Chondrocyte (in vitro differentiated cells): ENCODE measurements at regions not wholly inside any gene's neighbourhood (a gene's known extent, or its start where the extent isn't known, plus 50 kb on each side); places are given as distances from the start of the nearest gene placed in this dataset.

Source experiments
- DNase-seq: peaks from one replicate; pipeline ENCODE4 v3.0.0; 2021; ENCODE audit warnings: mixed read lengths, low spot score
- H3K27ac Mint-ChIP-seq: one replicate; pipeline ENCODE4 v1.8.0; 2021; ENCODE audit warnings: mild to moderate bottlenecking, moderate library complexity, mixed read lengths; ENCODE audit not compliant: unreplicated experiment
- H3K27me3 Mint-ChIP-seq: 2 replicates; pipeline ENCODE4 v1.8.0; 2021; ENCODE audit warnings: low read depth, mixed read lengths
- H3K36me3 Mint-ChIP-seq: 2 replicates; pipeline ENCODE4 v1.8.0; 2021; ENCODE audit warnings: low read depth, mixed read lengths
- H3K4me1 Mint-ChIP-seq: 2 replicates; pipeline ENCODE4 v1.8.0; 2021; ENCODE audit warnings: low read depth, mild to moderate bottlenecking, mixed read lengths
- H3K4me3 Mint-ChIP-seq: one replicate; pipeline ENCODE4 v1.8.0; 2021; ENCODE audit warnings: mild to moderate bottlenecking, moderate library complexity, mixed read lengths; ENCODE audit not compliant: unreplicated experiment
- H3K9me3 Mint-ChIP-seq: 2 replicates; pipeline ENCODE4 v1.8.0; 2021; ENCODE audit warnings: low read depth, mixed read lengths
- TF ChIP-seq, protein P1 (sequence below): fragments of 200-600 bp; sonication (generic); IDR thresholded peaks from 2 replicates; pipeline ENCODE4 v1.5.0; 2021; ENCODE audit warnings: antibody characterized with exemption, mild to moderate bottlenecking, moderate library complexity

DNA sequence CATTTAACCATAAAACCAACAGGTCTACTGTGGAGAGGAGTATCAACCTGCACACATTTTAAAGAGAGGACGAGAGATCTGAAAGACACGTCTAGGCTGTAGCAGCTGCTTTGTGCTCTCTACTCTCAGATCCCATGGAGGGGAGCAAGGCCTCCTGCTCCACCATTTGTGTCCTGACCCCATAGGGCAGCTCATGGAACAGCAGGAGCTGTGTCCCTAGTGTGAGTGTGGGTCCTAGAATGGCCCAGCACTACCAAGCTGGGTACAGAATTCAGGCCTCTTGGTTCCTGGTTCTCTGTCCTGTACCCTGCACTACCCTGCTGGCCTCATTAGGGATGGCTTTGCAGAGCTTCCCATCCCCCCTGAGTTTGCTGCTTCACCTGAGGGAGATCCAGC lies 76.5 kb downstream of the DHCR7 start:
- no peaks in the 10 kb centered on the region for H3K36me3 Mint-ChIP-seq
- TF ChIP-seq, protein P1, sequence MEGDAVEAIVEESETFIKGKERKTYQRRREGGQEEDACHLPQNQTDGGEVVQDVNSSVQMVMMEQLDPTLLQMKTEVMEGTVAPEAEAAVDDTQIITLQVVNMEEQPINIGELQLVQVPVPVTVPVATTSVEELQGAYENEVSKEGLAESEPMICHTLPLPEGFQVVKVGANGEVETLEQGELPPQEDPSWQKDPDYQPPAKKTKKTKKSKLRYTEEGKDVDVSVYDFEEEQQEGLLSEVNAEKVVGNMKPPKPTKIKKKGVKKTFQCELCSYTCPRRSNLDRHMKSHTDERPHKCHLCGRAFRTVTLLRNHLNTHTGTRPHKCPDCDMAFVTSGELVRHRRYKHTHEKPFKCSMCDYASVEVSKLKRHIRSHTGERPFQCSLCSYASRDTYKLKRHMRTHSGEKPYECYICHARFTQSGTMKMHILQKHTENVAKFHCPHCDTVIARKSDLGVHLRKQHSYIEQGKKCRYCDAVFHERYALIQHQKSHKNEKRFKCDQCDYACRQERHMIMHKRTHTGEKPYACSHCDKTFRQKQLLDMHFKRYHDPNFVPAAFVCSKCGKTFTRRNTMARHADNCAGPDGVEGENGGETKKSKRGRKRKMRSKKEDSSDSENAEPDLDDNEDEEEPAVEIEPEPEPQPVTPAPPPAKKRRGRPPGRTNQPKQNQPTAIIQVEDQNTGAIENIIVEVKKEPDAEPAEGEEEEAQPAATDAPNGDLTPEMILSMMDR: no peak
- no peak overlapping the region for H3K4me3 Mint-ChIP-seq
- peaks cover 49% of the 10 kb centered on the region for H3K27me3 Mint-ChIP-seq
- no peaks in the 10 kb centered on the region for H3K9me3 Mint-ChIP-seq
- H3K27ac Mint-ChIP-seq: no peak overlapping the region
- H3K4me1 Mint-ChIP-seq: no peaks in the 10 kb centered on the region
- no peak for DNase-seq

DNA sequence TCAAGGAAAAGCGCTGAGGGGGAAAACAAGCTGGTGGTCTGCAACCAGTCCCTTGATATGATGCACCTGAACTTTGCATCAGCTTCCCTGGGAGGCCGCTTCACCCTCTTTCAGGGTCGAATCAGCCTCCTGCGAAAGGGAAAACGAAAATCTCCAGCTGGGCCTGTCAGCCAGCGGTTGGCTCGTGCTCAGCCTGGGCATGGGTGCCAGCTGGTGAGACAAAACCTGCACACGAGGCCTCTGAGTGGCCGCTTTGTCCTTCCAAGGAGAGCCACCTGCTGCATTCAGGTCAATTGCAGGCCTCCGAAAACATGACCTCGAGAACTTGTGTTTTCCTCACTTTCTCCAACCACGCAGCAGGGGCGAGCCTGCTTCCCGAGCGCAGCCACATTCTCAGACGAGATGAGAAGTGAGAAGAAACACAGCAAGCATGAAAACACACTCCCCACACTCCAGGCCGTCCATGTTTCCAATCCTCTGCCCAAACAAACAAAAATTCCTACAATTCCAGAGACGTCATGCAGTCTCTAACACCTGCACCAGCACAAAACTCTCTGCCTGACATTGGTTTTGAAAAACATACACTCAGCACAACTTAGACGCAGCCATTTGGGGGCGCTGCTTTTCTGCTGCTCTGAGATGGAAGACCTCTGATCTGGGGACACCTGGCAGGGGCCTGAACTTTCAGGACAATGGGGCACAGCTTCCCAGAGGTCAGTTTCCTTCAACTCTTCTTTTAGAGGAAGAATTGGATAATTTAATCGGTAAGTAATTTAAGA lies 77.1 kb downstream of the DHCR7 start:
- Mint-ChIP-seq H3K27ac (no peak overlapping the region), H3K4me3 (no peak overlapping the region)
- no peak for DNase-seq

DNA sequence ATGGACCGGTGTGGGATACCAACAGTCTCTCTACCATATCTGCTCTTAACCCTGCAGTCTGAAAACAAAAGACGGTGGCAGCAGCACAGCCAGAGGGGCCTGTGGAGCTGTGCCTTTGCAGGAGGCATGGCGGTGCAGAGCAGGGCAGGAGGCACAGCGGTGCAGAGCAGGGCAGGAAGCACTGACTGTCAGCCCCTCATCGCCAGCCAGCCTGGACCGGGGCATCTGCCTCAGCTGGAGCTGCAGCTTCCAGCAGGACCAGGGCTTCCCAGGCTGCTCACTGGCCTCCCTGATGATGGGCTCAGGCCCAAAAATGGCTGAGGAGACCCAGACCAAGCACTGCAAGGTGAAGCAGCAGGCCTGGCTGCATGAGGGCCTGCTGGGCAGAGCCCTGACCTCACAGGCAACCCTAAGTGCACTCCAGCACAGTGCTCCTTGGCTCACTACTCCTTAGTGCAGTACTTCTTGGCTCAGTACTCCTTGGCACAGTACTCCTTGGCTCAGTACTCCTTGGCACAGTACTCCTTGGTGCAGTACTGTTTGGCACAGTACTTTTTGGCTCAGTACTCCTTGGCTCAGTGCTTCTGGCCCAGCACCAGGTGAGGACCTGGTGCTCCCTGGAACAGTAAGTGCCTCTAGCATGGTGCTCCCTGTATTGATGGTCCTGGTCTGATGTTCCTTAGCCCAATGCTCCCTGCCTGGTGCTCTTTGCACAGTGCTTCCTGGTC lies 78.0 kb downstream of the DHCR7 start:
- H3K27ac Mint-ChIP-seq: no peak overlapping the region
- H3K9me3 Mint-ChIP-seq: no peaks in the 10 kb centered on the region
- H3K4me1 Mint-ChIP-seq: no peaks in the 10 kb centered on the region
- H3K4me3 Mint-ChIP-seq: no peak overlapping the region
- DNase-seq: no peak
- peaks cover 34% of the 10 kb centered on the region for H3K27me3 Mint-ChIP-seq
- TF ChIP-seq, protein P1: no peak
- H3K36me3 Mint-ChIP-seq: no peaks in the 10 kb centered on the region

More for the DNA sequence above, 77.1 kb downstream of the DHCR7 start:
- peaks cover 43% of the 10 kb centered on the region for H3K27me3 Mint-ChIP-seq
- TF ChIP-seq, protein P1: no peak
- H3K9me3 Mint-ChIP-seq: no peaks in the 10 kb centered on the region
- no peaks in the 10 kb centered on the region for H3K4me1 Mint-ChIP-seq
- H3K36me3 Mint-ChIP-seq: no peaks in the 10 kb centered on the region

DNA sequence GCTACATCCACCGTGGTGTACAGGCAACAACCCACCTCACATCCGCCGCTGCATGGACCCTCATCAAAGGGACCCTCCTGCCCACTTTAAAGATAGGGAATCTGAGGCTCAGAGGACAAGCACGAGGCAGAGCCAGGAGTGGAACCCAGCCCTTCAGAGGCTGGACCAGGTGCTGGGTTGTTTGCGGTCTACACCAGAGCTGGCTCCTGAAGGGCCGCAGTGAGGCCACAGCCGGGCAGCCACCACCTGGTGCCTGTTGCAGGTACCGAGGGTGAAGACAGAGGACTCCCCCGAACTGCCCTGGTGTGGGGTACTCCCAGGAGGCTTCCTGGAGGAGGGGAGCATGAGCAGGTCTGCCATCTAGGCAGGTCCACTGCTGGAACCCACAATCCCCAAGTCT lies 78.8 kb downstream of the DHCR7 start:
- no peak for DNase-seq
- Mint-ChIP-seq H3K27me3 (peaks cover 27% of the 10 kb centered on the region), H3K4me1 (no peaks in the 10 kb centered on the region), H3K27ac (no peak overlapping the region), H3K36me3 (no peaks in the 10 kb centered on the region), H3K4me3 (no peak overlapping the region), H3K9me3 (no peaks in the 10 kb centered on the region)
- TF ChIP-seq, protein P1: no peak

DNA sequence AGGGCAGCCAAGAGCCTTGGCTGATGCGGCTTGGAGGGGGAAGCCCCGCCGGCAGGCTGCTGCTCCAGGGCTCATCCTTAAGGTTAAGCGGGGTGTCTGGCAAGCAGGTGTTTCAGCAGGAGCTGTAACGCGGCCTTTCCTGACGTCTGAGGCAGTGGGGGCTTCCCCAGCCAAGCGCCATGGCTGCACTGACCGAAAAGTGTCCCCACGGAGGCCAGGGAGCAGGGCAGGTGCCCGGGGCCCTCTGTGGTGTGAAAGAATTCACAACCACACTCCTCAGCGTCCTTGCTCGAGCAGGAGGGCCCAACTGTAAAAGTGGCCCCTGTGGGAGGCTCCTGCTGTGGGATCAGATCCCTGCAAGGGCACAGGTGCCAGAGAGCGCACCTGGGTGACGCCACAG lies 79.2 kb downstream of the DHCR7 start:
- no peak overlapping the region for H3K4me3 Mint-ChIP-seq
- no peak for DNase-seq
- no peak overlapping the region for H3K27ac Mint-ChIP-seq
- no peaks in the 10 kb centered on the region for H3K9me3 Mint-ChIP-seq
- no peaks in the 10 kb centered on the region for H3K4me1 Mint-ChIP-seq
- H3K27me3 Mint-ChIP-seq: peaks cover 25% of the 10 kb centered on the region
- H3K36me3 Mint-ChIP-seq: no peaks in the 10 kb centered on the region
- TF ChIP-seq, protein P1: no peak
